Activated CD4-positive, alpha-beta T cell treated with anti-CD3 and anti-CD28 coated beads for 1 hour (primary cell): ENCODE measurements at regions not wholly inside any gene's neighbourhood (a gene's known extent, or its start where the extent isn't known, plus 50 kb on each side); places are given as distances from the start of the nearest gene placed in this dataset.

Experiments
- DNase-seq: peaks from one replicate; pipeline ENCODE4 v3.0.0-alpha.2; 2020

DNA sequence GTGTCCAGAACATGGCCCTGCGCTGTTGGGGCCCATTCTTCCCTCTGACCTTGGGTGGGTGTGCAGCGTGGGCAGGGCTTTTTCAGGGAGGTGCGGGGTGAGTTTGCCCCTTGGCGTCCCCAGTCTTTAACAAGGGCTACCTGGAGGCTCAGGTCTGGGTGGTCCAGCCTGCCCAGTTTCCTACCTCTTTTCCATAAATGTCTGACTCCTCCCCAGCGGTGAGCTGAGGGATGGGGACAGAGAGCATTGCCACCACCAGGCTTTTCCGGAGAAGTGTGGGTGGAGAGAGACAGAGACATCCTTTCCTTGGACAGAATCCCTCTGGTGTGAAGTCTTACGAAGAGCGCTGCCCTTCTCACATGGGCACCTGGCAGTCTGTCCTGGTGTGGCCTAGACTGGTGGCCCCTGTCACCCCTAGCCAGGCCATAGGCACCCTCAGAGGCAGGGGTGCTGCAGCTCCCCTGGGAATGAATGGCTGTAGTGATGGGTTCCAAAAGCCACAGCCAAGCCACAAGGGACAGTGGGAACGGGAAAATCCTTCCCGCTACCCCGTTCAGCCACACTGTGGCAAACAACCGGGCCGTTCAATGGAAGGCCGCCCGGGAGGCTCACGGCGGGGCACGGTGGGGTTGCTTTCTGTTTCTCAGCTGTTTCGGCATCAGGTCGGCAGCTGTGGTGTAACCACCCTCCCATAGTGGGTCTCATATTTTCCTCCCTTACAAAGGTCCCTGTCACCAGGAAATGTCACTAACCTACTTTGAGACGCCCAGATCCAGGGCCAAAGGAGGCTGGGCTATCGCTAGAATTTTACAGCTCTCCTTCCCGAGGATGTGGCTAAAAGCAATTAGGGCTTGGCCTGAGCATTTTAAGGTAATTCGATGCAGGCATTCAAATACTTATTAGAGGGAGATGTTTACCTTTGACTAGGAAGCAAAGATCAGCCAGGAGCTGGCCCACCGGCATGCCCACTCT, 61.9 kb upstream of the GSE1 start:
- no peak for DNase-seq

DNA sequence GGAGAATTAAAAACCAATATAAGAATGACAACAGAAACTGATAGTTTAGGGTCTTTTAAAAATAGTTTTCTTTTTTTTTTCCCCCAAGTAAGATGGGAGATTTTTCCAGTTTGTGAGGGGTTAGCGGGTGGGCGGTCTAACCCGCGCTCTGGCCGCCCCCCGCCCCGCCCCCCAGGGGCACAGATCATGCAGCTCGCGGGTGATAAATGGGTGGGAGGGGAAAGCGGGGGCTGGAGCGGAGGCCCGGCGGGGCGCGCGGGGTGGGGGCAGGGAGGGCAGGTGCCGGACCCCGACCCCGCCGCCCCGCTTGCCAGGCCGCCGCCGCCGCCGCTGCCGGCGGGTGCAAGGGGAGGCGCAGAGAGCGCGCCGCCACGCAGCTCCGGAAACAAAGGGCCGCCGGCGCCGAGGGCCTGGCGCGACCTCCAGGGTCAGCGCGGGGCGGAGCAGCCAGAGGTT, 60.1 kb upstream of the GSE1 start:
- no peak for DNase-seq

DNA sequence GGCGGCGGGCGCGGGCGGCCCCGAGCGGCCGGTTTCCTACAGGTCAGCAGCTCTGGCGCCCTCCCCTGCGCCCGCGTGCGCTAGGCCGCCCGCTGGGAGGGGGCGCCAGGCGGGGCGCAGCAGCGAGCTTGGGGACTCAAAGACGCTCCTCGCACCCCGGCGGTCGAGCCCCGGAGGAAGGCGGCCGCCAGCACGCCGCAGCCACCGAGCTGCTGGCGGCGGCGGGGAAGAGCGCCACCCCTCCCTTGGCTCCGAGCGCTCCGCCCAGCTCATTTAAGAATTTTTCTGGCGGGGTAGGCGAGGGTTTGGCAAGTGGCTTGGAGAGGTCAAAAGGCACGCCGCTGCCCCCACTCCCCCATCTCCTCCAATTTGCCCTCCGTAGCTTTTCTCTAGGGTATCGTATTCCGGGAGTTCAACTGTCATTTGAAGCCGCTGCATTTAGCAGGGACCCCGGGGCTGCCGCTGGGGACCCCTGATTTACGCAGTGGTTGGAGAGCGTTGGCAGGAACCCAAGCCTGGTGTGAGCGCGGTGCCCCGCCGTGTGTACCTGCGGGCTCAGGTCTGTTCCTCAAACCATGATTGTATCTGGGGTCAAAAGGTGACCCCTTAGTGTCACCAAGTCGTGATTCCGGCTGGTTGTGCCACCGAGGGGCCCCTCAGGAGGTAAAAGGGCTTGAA, 59.5 kb upstream of the GSE1 start:
- DNase-seq: no peak

DNA sequence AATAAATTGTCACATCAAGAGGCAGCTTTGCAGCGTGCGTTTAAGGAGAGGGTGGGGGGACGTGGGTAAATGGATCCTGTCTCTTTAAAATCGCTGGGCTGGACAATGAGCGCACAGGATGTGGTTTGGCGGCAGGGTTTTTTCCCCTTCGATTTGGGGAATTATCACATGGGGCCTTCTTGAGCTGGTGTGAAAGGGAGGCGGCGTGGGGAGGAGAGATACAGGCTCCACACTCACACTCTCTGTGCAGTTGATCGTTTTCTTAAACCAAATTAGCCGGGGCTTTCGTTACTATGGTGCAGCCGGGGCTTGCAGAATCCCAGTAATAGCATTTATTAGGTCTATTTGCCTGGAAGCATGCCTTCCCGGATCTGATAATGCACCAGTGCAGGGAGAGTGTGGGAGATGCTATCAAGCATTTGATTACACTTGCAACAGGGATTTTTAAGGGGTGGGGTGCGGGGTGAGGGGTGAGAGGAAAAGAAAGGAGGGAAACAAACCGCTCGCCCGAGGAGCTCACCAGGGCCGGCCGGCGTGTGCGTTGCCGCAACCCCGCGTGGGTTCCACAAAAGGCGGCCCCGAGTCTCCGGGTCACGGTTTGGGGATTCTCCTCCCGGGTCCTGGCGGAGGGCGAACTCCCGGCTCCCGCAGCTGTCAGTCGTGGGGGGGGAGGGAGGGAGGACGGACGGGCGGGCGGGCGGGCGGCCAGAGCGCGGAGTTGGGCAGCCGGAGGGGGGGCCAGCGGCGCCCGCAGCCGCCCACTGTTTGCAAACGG, 58.8 kb upstream of the GSE1 start:
- DNase-seq: peak; percentile 45

DNA sequence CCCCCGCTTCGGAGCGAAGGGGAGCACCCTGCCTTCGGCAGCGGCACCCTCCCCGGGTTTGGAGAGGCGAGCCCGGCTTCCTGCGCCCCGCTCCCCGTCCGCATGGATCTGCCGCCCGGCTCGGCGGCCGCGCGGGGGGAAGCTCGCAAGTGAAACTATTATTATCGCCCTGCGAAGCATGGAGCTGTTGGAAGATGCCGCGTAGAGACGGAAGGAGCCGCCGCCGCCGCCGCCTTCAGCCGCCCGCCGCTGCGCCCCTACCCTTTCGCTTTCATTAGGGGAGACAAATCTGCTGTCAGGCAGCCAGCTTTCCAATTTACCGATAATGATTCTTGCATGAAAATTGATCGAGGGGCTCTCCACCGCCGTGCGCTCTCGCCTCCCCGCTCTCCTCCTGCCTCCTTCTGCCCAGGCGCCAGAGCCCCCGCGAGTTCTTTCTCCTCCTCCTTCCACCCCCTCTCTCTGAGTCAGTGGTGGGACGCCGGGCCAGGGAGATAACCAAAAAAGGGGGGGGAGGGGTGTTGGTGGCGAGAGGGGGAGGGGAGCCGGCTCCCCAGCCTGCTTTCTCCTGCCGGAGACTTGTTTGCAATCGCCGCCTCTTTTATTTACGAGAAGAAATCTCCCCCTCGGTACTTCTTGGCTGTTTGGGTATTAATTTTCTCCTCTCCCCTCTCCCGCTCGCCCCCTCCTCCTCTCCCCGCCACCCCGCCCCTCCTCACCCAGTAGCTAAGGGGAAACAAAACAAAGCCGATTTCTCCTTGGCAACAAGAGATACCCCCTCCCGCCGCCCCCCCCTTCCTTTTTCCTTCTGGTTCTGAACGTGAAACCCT, 58.0 kb upstream of the GSE1 start:
- DNase-seq: peak; percentile 35

DNA sequence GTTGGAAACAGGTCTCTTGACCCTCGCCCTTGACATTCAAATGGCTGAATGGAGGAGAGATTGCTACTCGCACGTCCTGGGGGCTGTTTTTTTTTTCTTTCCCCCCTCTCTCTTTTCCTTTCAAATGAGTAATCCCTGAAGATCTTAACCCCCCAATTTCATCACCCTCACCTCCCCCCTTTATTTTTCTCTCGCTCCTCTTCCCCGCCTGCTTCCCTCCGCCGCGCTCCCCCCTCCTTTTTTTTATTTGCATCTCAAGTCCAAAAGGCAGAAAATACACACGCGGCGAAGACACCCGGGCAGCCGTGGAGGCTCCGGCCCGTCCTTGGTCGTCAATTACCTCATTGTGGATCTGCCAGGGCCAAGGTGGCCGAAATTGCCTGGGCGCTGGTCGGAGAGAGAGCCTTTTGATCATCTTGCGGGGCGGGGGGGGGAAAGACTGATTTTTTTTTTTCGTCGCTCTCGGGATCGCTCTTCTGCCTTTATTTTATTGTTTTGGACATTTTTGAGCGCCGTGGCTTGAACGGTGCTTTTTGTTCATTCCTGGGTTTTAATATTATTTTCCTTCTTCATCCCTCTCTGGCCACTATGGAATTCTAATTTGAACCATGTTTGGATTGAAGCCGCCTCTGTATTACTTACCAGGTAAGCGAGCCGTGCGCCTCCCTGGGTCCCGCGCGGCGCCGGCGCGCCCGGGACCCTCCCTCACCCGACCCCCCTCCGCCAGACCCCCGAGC, 57.2 kb upstream of the GSE1 start:
- DNase-seq: no peak

DNA sequence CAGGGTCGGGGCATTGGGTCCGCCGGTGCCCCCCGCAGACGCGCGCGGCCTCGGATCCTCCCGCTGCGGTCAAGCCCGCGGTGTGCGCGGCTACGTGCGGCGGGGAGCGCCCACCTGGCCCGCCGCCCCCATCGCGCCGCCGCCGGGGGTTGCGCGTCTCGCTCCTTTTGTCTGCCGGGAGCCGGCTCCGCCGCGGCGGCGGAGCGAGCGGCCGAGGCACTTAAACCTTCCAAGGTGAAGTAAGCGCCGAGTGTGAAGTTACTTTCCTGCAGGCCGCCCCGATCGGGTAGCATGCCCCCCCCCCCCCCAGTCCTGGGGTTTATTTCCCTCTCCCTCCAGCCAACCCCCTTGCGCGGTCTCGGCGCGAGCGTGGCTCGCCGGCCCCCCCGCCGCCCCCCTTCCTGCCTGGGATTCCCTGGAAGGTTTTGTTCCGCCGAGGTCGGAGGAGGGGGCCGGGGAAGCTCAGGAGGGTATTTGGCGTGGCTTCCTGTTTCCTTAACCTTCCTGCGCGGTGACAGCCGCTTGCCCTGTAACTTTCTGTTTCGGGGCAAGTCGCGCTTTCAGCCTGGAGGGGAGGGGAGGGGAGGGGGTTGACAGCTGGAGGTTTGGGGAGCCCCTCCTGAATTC, 56.6 kb upstream of the GSE1 start:
- DNase-seq: peak; percentile 38

DNA sequence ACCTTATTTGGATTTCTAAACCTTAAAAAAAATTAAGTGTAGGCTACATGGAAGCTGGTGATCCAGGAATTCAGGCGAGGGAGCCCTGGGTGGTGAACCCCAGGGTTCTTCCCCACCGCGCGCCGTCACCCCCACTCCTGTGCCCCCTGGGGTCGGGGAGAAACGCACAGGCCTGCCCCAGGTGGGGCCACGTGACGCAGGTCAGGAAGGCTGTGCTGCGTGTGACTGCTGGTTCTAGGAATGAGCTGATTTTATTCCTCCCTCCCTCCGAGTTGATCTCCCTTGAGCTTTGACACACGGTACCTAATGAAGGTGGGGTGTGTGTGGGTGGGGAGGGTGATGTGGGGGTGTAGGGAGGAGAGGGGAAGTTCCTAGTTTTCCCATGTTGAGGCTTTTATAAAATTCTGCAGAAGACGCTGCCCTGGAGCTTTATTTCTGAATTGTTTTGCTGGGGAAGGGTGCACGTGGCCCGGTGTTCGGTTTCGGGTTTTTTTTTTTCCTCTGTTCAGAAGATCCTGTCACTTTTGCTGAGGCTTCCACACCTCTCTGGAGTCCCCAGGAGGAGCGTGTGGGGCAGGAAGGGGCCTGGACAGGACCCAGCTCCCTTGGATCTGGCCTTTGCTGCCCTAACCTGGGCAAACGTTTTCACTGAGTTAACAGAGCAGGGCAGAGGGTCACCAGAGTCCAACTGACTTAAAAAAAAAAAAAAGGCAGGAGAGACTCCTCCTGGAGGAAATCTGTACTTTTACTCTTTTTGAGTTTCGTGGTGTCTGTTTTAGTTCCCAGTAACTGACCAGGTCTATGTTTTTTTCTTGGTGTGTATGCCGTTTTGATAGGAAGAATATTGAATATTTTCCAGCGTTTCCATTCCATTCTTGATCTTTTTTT, 55.8 kb upstream of the GSE1 start:
- peak; percentile 34 for DNase-seq

DNA sequence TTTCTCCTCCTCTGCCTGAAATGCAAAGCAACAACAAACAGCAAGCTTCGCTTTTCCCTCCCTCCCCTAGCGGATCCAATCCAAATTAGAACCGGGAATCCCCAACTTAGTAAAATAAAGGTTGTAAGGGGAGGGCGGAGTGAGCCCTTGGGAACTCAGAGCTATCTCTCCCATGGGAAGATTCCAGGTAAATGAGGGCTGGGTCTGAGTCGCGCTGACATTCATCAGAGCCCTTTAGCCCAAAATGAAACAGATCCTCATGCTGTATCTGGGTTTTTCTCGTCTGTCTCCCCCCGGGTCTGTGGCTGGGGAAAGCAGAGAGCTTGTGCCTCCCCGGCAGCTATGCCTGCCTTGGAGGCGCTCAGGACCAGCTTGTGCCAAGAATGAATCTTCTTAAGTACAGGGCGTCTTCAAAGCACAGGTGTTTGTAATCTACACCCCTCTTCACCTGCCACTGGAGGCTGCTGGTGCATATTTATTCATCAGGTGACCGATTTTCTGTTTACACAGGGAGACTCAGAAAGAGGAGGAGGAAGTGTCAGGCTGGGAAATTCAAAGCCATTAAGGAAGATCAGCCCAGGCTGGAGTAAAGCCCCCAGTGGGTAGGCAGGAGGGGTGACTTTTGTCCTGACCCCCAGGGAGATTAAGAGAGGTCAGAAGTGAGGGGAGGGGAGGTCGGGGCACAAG, 55.0 kb upstream of the GSE1 start:
- DNase-seq: no peak

DNA sequence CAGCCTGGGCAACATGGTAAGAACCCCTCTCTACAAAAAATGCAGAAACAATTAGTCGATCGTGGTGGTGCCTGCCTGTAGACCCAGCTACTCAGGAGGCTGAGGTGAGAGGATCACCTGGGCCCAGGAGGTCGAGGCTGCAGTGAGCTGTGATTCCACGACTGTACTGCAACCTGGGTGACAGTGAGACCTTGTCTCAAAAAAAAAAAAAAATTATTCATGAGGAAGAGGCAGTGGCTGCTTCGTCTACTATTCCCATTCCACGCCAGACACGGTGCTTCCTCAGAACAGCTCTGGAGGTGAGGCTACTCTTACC, 52.2 kb upstream of the GSE1 start:
- DNase-seq: no peak

DNA sequence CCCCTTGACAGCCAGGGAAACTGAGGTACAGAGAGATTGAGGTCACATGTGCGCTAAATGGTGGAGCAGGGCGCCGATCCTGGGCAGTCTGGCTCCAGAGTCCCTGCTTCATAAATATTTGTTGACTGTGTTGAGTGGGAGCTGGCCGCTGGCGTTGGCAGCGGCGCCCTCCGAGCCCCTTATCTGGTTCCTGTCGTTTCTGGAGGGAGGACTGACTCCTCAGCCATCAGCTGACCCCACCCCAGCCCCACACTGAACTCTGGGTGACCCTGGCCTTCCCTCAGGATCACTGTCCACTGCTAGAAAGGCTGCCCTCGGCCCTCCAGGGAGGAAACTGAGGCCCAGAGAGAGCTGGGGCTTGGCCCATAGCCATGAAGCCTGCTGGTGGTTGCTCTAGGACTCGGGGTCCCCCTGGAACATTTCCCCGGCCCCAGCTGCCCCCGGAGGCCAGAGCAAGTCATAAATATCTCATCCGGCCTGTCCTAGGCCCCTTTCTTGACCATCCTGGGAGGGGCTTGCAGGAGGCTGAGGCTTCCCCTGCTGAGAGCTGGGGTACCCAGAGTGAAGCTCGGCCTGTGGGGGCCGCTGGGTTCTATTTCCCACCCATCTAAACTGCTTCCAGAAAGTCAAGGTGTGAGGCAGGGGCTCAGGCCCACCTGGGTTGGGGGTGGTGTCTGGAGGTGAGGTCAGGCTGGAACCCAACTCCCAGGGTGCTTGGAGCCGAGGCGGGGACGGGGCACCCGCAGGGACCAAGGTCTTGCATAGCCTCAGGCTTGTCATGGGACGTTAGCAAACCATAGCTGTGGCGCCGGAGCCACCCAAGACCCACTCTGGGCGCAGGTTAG, 51.7 kb upstream of the GSE1 start:
- no peak for DNase-seq

DNA sequence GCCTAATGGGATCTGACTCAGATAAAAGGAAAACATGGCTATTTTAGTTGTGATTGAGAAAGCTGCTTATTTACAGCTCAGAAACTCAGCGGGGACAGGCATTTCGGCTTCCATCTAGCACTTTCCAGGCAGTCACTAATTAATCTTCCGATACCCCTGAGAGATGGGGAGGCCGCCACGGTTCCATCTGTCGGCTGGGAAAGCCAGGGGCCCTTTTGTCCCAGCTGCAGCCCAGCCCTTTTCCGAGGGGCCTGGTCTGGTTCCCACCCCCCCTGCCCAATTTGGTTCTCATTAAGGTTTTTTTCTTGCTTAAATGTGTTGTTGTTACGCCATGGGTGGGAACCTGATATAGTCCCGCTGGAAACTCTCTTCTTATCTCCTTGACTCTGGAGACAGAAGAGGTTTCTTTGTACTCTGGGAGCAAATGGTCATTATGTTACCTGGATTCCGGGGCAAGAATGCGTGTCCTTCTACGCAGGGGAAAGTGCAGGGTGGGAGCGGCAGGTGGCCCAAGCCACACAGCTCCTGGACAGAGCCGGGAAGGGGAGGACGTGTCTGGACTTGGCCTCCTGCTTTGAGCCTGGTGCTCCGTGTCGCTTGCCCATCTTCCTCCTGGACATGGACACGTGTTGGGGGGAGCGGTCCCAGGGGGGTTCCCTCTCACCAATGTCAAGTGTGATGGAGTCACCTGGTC, 50.9 kb upstream of the GSE1 start:
- DNase-seq: no peak

DNA sequence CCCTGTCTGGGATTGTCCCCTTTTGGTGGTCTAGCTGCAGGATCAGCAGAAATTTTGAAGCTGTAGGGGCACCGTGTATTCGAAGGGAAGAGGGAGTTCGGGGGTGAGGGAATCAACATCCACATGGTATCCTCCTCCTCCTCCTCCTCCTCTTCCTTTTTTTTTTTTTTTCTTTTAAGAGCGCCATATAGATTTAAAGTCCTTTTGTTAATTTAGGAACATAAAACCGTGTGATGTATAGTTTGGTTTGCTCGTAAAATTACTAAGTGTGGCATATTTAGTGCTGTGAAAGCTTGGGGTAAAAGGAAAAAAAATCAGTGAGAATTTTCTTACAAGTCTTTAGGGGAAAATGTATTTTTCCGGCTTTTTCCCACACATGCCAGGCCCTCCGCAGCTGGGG, 50.1 kb upstream of the GSE1 start:
- DNase-seq: no peak
